ENCODE measurements at regions not wholly inside any gene's neighbourhood (a gene's known extent, or its start where the extent isn't known, plus 50 kb on each side); places are given as distances from the start of the nearest gene placed in this dataset.

GRCh38 chr1:230548997-230549396, 93.3 kb upstream of the COG2 start:
- Histone ChIP-seq H3K36me3 (no peaks in the 10 kb centered on the region), H3K9me3 (ENCODE audit: low read depth) (no peaks in the 10 kb centered on the region), H3K79me2 (ENCODE audit: low read depth) (no peaks in the 10 kb centered on the region), H3K4me1 (no peaks in the 10 kb centered on the region), H4K20me1 (ENCODE audit: low read depth) (no peaks in the 10 kb centered on the region), H3F3A (ENCODE audit: low read depth) (no peaks in the 10 kb centered on the region), H3K27ac (no peak overlapping the region), H3K9ac (no peak overlapping the region), H3K27me3 (no peaks in the 10 kb centered on the region), H3K4me2 (no peak overlapping the region), H3K4me3 (no peak overlapping the region), H2AFZ (replicated peaks) (no peak overlapping the region)
- H3K27ac Mint-ChIP-seq = no peak overlapping the region
- H3K36me3 Mint-ChIP-seq = no peaks in the 10 kb centered on the region
- H3K4me3 Mint-ChIP-seq = no peak overlapping the region
- no peaks in the 10 kb centered on the region for H3K9me3 Mint-ChIP-seq
- H3K4me1 Mint-ChIP-seq = no peaks in the 10 kb centered on the region
- H3K27me3 Mint-ChIP-seq (ENCODE audit: insufficient read depth, low read depth) = peaks cover 4% of the 10 kb centered on the region
- DNase-seq (ENCODE audit: low spot score) = no peak
- TF ChIP-seq CTCF (IDR thresholded peaks at IDR 0.05) = no peak

- no peak overlapping the region for H2AFZ ChIP-seq (replicated peaks)
- H4K20me1 ChIP-seq (ENCODE audit: low read depth) = no peaks in the 10 kb centered on the region
- DNase-seq (ENCODE audit: low spot score) = no peak
- no peak for TF ChIP-seq EZH2phosphoT487 (IDR thresholded peaks at IDR 0.05)
- TF ChIP-seq EZH2 (IDR thresholded peaks at IDR 0.05) = no peak
- no peak for TF ChIP-seq CTCF (IDR thresholded peaks at IDR 0.05)
- no peak overlapping the region for H3K9ac ChIP-seq
- Mint-ChIP-seq H3K9me3 (no peaks in the 10 kb centered on the region), H3K36me3 (no peaks in the 10 kb centered on the region), H3K27me3 (ENCODE audit: insufficient read depth, low read depth) (peaks cover 7% of the 10 kb centered on the region), H3K4me1 (no peaks in the 10 kb centered on the region), H3K4me3 (no peak overlapping the region), H3K27ac (no peak overlapping the region)
- no peaks in the 10 kb centered on the region for H3K79me2 ChIP-seq (ENCODE audit: low read depth)
- no peaks in the 10 kb centered on the region for H3K4me1 ChIP-seq
- no peaks in the 10 kb centered on the region for H3F3A ChIP-seq (ENCODE audit: low read depth)
- no peak overlapping the region for H3K4me3 ChIP-seq
- no peaks in the 10 kb centered on the region for H3K36me3 ChIP-seq
- no peak overlapping the region for H3K4me2 ChIP-seq
- no peaks in the 10 kb centered on the region for H3K9me3 ChIP-seq (ENCODE audit: low read depth)
- no peaks in the 10 kb centered on the region for H3K27me3 ChIP-seq
- H3K27ac ChIP-seq = no peak overlapping the region
Measured at GRCh38 chr1:230548357-230548756, 93.9 kb upstream of the COG2 start.

- Histone ChIP-seq H2AFZ (replicated peaks) (no peak overlapping the region), H3K27ac (no peak overlapping the region), H3K27me3 (no peaks in the 10 kb centered on the region), H3K9me3 (ENCODE audit: low read depth) (no peaks in the 10 kb centered on the region), H3K4me2 (no peak overlapping the region), H3K9ac (no peak overlapping the region), H3K79me2 (ENCODE audit: low read depth) (no peaks in the 10 kb centered on the region), H4K20me1 (ENCODE audit: low read depth) (no peaks in the 10 kb centered on the region), H3K4me3 (no peak overlapping the region), H3F3A (ENCODE audit: low read depth) (no peaks in the 10 kb centered on the region), H3K4me1 (no peaks in the 10 kb centered on the region), H3K36me3 (no peaks in the 10 kb centered on the region)
- no peak for DNase-seq (ENCODE audit: low spot score)
- Mint-ChIP-seq H3K4me1 (no peaks in the 10 kb centered on the region), H3K27me3 (ENCODE audit: insufficient read depth, low read depth) (peaks cover 3% of the 10 kb centered on the region), H3K4me3 (no peak overlapping the region), H3K36me3 (no peaks in the 10 kb centered on the region), H3K9me3 (no peaks in the 10 kb centered on the region), H3K27ac (no peak overlapping the region)
- TF ChIP-seq EZH2phosphoT487 (IDR thresholded peaks at IDR 0.05) (no peak), CTCF (IDR thresholded peaks at IDR 0.05) (no peak), EZH2 (IDR thresholded peaks at IDR 0.05) (no peak)
Measured at GRCh38 chr1:230545181-230545580, 97.1 kb upstream of the COG2 start.

GRCh38 chr1:230544758-230545157, 97.5 kb upstream of the COG2 start:
- H2AFZ ChIP-seq (replicated peaks) = no peak overlapping the region
- no peak overlapping the region for H3K4me2 ChIP-seq
- H4K20me1 ChIP-seq (ENCODE audit: low read depth) = no peaks in the 10 kb centered on the region
- no peaks in the 10 kb centered on the region for H3F3A ChIP-seq (ENCODE audit: low read depth)
- no peak for DNase-seq (ENCODE audit: low spot score)
- no peak overlapping the region for H3K4me3 Mint-ChIP-seq
- H3K27ac ChIP-seq = no peak overlapping the region
- H3K79me2 ChIP-seq (ENCODE audit: low read depth) = no peaks in the 10 kb centered on the region
- no peaks in the 10 kb centered on the region for H3K4me1 ChIP-seq
- no peak overlapping the region for H3K4me3 ChIP-seq
- no peaks in the 10 kb centered on the region for H3K9me3 Mint-ChIP-seq
- H3K27ac Mint-ChIP-seq = no peak overlapping the region
- H3K27me3 ChIP-seq = no peaks in the 10 kb centered on the region
- no peaks in the 10 kb centered on the region for H3K36me3 ChIP-seq
- H3K27me3 Mint-ChIP-seq (ENCODE audit: insufficient read depth, low read depth) = peaks cover 3% of the 10 kb centered on the region
- no peak overlapping the region for H3K9ac ChIP-seq
- no peaks in the 10 kb centered on the region for H3K36me3 Mint-ChIP-seq
- no peaks in the 10 kb centered on the region for H3K4me1 Mint-ChIP-seq
- TF ChIP-seq CTCF (IDR thresholded peaks at IDR 0.05) (no peak), EZH2phosphoT487 (IDR thresholded peaks at IDR 0.05) (no peak), EZH2 (IDR thresholded peaks at IDR 0.05) (no peak)
- H3K9me3 ChIP-seq (ENCODE audit: low read depth) = no peaks in the 10 kb centered on the region

Measured in neural progenitor cell (in vitro differentiated cells).